UCSD-AML1 (cell line): ENCODE measurements at regions not wholly inside any gene's neighbourhood (a gene's known extent, or its start where the extent isn't known, plus 50 kb on each side); places are given as distances from the start of the nearest gene placed in this dataset.

ENCODE experiments used
- DNase-seq: peaks from one replicate; lab custom pipeline; 2025; ENCODE audit not compliant: unreplicated experiment; lab: John Stamatoyannopoulos, UW

- no peak for DNase-seq
Measured at GRCh38 chr18:51692612-51693011, 495.1 kb upstream of the MEX3C start.

GRCh38 chr18:51711298-51711889 is 513.9 kb upstream of the MEX3C start:
- no peak for DNase-seq

- DNase-seq = no peak
Measured at GRCh38 chr18:51712821-51713220, 515.3 kb upstream of the MEX3C start.

- DNase-seq = no peak
Measured at GRCh38 chr18:51716277-51716676, 518.8 kb upstream of the MEX3C start.

GRCh38 chr18:51721388-51721787 is 523.9 kb upstream of the MEX3C start:
- no peak for DNase-seq

GRCh38 chr18:51721996-51722395 is 524.5 kb upstream of the MEX3C start:
- no peak for DNase-seq

- DNase-seq = no peak
Measured at GRCh38 chr18:51724790-51725721, 527.6 kb upstream of the MEX3C start.

GRCh38 chr18:51726614-51727013 is 529.1 kb upstream of the MEX3C start:
- no peak for DNase-seq

GRCh38 chr18:51727780-51728179 is 530.3 kb upstream of the MEX3C start:
- no peak for DNase-seq

- no peak for DNase-seq
Measured at GRCh38 chr18:51731070-51731469, 533.6 kb upstream of the MEX3C start.

GRCh38 chr18:51734576-51734975 is 537.1 kb upstream of the MEX3C start:
- DNase-seq = no peak

- no peak for DNase-seq
Measured at GRCh38 chr18:51739044-51739666, 541.7 kb upstream of the MEX3C start.

GRCh38 chr18:51751901-51752300 is 554.4 kb upstream of the MEX3C start:
- no peak for DNase-seq

GRCh38 chr18:51753365-51754057 is 556.0 kb upstream of the MEX3C start:
- DNase-seq = no peak

- no peak for DNase-seq
Measured at GRCh38 chr18:51754566-51754965, 557.1 kb upstream of the MEX3C start.

GRCh38 chr18:51757255-51757924 is 559.9 kb upstream of the MEX3C start:
- DNase-seq = no peak

GRCh38 chr18:51762373-51762772 is 564.9 kb upstream of the MEX3C start:
- DNase-seq = no peak

GRCh38 chr18:51765606-51766360 is 568.3 kb upstream of the MEX3C start:
- no peak for DNase-seq

GRCh38 chr18:51767293-51767692 is 569.8 kb upstream of the MEX3C start:
- DNase-seq = no peak

- DNase-seq = no peak
Measured at GRCh38 chr18:51778115-51778514, 561.9 kb upstream of the DCC start.
